Trophoblast cell (in vitro differentiated cells and primary cell): ENCODE measurements at regions not wholly inside any gene's neighbourhood (a gene's known extent, or its start where the extent isn't known, plus 50 kb on each side); places are given as distances from the start of the nearest gene placed in this dataset.

Experiments
- DNase-seq, 2 donors: peaks; one replicate each; pipeline ENCODE4 v3.0.0-alpha.2; 2016
- H2AFZ ChIP-seq: 2 replicates; pipeline ENCODE4 v1.6.1; 2013; ENCODE audit warnings: low read length, moderate library complexity, mild to moderate bottlenecking; ENCODE audit not compliant: insufficient read depth, poor library complexity
- H2AK5ac ChIP-seq: 2 replicates; pipeline ENCODE4 v1.6.1; 2013; ENCODE audit warnings: mild to moderate bottlenecking, low read length
- H2BK120ac ChIP-seq: 2 replicates; pipeline ENCODE4 v1.6.1; 2013; ENCODE audit warnings: low read length, mild to moderate bottlenecking, moderate library complexity; ENCODE audit not compliant: insufficient read depth, poor library complexity
- H2BK12ac ChIP-seq: 2 replicates; pipeline ENCODE4 v1.6.1; 2013; ENCODE audit warnings: mild to moderate bottlenecking, low read length, moderate library complexity
- H2BK5ac ChIP-seq: 2 replicates; pipeline ENCODE4 v1.6.1; 2013; ENCODE audit warnings: low read length, low read depth, moderate library complexity, mild to moderate bottlenecking; ENCODE audit not compliant: poor library complexity
- H3K14ac ChIP-seq: 2 replicates; pipeline ENCODE4 v1.6.1; 2013; ENCODE audit warnings: mild to moderate bottlenecking, low read length
- H3K18ac ChIP-seq: 2 replicates; pipeline ENCODE4 v1.6.1; 2013; ENCODE audit warnings: mild to moderate bottlenecking, low read length
- H3K23ac ChIP-seq: 2 replicates; pipeline ENCODE4 v1.6.1; 2013; ENCODE audit warnings: low read length
- H3K27ac ChIP-seq: 2 replicates; pipeline ENCODE4 v1.5.1; 2013; ENCODE audit warnings: low read depth, mild to moderate bottlenecking, inconsistent platforms, low read length, moderate library complexity
- H3K27me3 ChIP-seq: 2 replicates; pipeline ENCODE4 v1.6.1; 2013; ENCODE audit warnings: inconsistent platforms, mild to moderate bottlenecking, low read length, moderate library complexity; ENCODE audit not compliant: insufficient read depth
- H3K36me3 ChIP-seq, 2 experiments: 1 replicate in 1 of 2; 2 replicates in 1 of 2; pipeline ENCODE4 v1.6.1; 2013; ENCODE audit warnings: low read length in 2 of 2, mild to moderate bottlenecking in 2 of 2, moderate library complexity in 1 of 2; ENCODE audit not compliant: insufficient read depth in 2 of 2, control insufficient read depth in 1 of 2
- H3K4ac ChIP-seq: 2 replicates; pipeline ENCODE4 v1.6.1; 2013; ENCODE audit warnings: low read depth, mild to moderate bottlenecking, low read length, moderate library complexity
- H3K4me1 ChIP-seq, 2 experiments: 1 replicate in 1 of 2; 2 replicates in 1 of 2; pipeline ENCODE4 v1.6.1; 2013; ENCODE audit warnings: low read length in 2 of 2, mild to moderate bottlenecking in 2 of 2, moderate library complexity in 1 of 2; ENCODE audit not compliant: insufficient read depth in 2 of 2, control insufficient read depth in 1 of 2
- H3K4me2 ChIP-seq: 2 replicates; pipeline ENCODE4 v1.6.1; 2013; ENCODE audit warnings: inconsistent platforms, mild to moderate bottlenecking, low read length, moderate library complexity
- H3K4me3 ChIP-seq: 2 replicates; pipeline ENCODE4 v1.5.1; 2013; ENCODE audit warnings: mild to moderate bottlenecking, low read depth, low read length, inconsistent platforms
- H3K79me1 ChIP-seq: one replicate; pipeline ENCODE4 v1.6.1; 2013; ENCODE audit warnings: low read length
- H3K79me2 ChIP-seq: 2 replicates; pipeline ENCODE4 v1.6.1; 2013; ENCODE audit warnings: low read length, mild to moderate bottlenecking; ENCODE audit not compliant: control insufficient read depth, insufficient read depth, poor library complexity
- H3K9ac ChIP-seq: 2 replicates; pipeline ENCODE4 v1.6.1; 2013; ENCODE audit warnings: mild to moderate bottlenecking, low read length
- H3K9me3 ChIP-seq: 2 replicates; pipeline ENCODE4 v1.6.1; 2013; ENCODE audit warnings: low read depth, mild to moderate bottlenecking, control low read depth, inconsistent platforms, low read length; ENCODE audit not compliant: insufficient read depth
- H4K12ac ChIP-seq: 2 replicates; pipeline ENCODE4 v1.6.1; 2013; ENCODE audit warnings: low read depth, mild to moderate bottlenecking, low read length, moderate library complexity
- H4K8ac ChIP-seq: 2 replicates; pipeline ENCODE4 v1.6.1; 2013; ENCODE audit warnings: low read depth, mild to moderate bottlenecking, low read length, moderate library complexity
- H4K91ac ChIP-seq: one replicate; pipeline ENCODE4 v1.6.1; 2013; ENCODE audit warnings: low read depth, mild to moderate bottlenecking, low read length, moderate library complexity
- WGBS: extraction: QIAGEN DNeasy Blood & Tissue Kit; methylation state at CpG from one replicate; pipeline ENCODE4 v1.1.7; 2013; ENCODE audit warnings: missing lambda C conversion rate; ENCODE audit not compliant: insufficient read length, insufficient coverage; ENCODE audit errors: extremely low coverage; 5-methylcytosine and 5-hydroxymethylcytosine counted together

- Histone ChIP-seq H4K91ac (no peak overlapping the region), H3K4ac (no peak overlapping the region), H3K18ac (no peak overlapping the region), H3K14ac (no peak overlapping the region), H3K36me3 (no peaks in the 10 kb centered on the region), H3K4me3 (no peak overlapping the region), H3K27me3 (no peaks in the 10 kb centered on the region), H3K27ac (no peak overlapping the region), H3K79me1 (no peaks in the 10 kb centered on the region), H3K9me3 (no peaks in the 10 kb centered on the region), H2BK12ac (no peak overlapping the region), H3K4me2 (no peak overlapping the region), H2AFZ (no peak overlapping the region), H2BK120ac (no peak overlapping the region), H2BK5ac (no peak overlapping the region), H4K12ac (no peak overlapping the region), H3K23ac (no peak overlapping the region), H2AK5ac (no peak overlapping the region), H4K8ac (no peak overlapping the region), H3K9ac (no peak overlapping the region), H3K79me2 (no peaks in the 10 kb centered on the region), H3K4me1 (no peaks in the 10 kb centered on the region)
- DNase-seq = no peak
These were observed 74.9 kb downstream of the FASLG start for GRCh38 chr1:172733815-172734214.

- no peak overlapping the region for H4K91ac ChIP-seq
- no peak overlapping the region for H3K14ac ChIP-seq
- H4K8ac ChIP-seq = no peak overlapping the region
- H3K18ac ChIP-seq = no peak overlapping the region
- H3K23ac ChIP-seq = no peak overlapping the region
- H2AK5ac ChIP-seq = no peak overlapping the region
- no CpG with 5 or more reads among the region's 2 CpGs for WGBS
- no peak overlapping the region for H3K4me2 ChIP-seq
- no peaks in the 10 kb centered on the region for H3K9me3 ChIP-seq
- H3K79me1 ChIP-seq = no peaks in the 10 kb centered on the region
- H3K27me3 ChIP-seq = no peaks in the 10 kb centered on the region
- H3K9ac ChIP-seq = no peak overlapping the region
- no peak overlapping the region for H4K12ac ChIP-seq
- DNase-seq = no peak
- no peak overlapping the region for H3K4me3 ChIP-seq
- no peaks in the 10 kb centered on the region for H3K36me3 ChIP-seq
- H3K4me1 ChIP-seq = no peaks in the 10 kb centered on the region
- no peak overlapping the region for H2BK12ac ChIP-seq
- no peak overlapping the region for H3K4ac ChIP-seq
- no peak overlapping the region for H2BK5ac ChIP-seq
- H2BK120ac ChIP-seq = no peak overlapping the region
- H2AFZ ChIP-seq = no peak overlapping the region
- no peaks in the 10 kb centered on the region for H3K79me2 ChIP-seq
- no peak overlapping the region for H3K27ac ChIP-seq
These were observed 79.5 kb downstream of the FASLG start for GRCh38 chr1:172738389-172738788.

GRCh38 chr1:172742599-172743500, 83.9 kb downstream of the FASLG start:
- Histone ChIP-seq H3K27me3 (no peaks in the 10 kb centered on the region), H3K79me1 (no peaks in the 10 kb centered on the region), H3K36me3 (no peaks in the 10 kb centered on the region), H3K9me3 (no peaks in the 10 kb centered on the region), H4K91ac (no peak overlapping the region), H3K79me2 (no peaks in the 10 kb centered on the region), H3K14ac (no peak overlapping the region), H3K27ac (no peak overlapping the region), H2BK120ac (no peak overlapping the region), H2AFZ (no peak overlapping the region), H4K8ac (no peak overlapping the region), H3K4me2 (no peak overlapping the region), H2BK12ac (no peak overlapping the region), H3K18ac (no peak overlapping the region), H3K9ac (no peak overlapping the region), H4K12ac (no peak overlapping the region), H3K4me3 (no peak overlapping the region), H3K23ac (no peak overlapping the region), H3K4ac (no peak overlapping the region), H2AK5ac (no peak overlapping the region), H3K4me1 (no peaks in the 10 kb centered on the region), H2BK5ac (no peak overlapping the region)
- DNase-seq = peak in 1 of 2 donors; percentile 69
- WGBS = 100% methylated on average over 1 of the region's 8 CpGs

- no peak overlapping the region for H3K23ac ChIP-seq
- no peak overlapping the region for H3K9ac ChIP-seq
- H2BK120ac ChIP-seq = no peak overlapping the region
- H2BK12ac ChIP-seq = no peak overlapping the region
- WGBS = no CpG with 5 or more reads among the region's 2 CpGs
- no peaks in the 10 kb centered on the region for H3K27me3 ChIP-seq
- H2AK5ac ChIP-seq = no peak overlapping the region
- H4K12ac ChIP-seq = no peak overlapping the region
- H3K4ac ChIP-seq = no peak overlapping the region
- no peak overlapping the region for H3K14ac ChIP-seq
- H3K36me3 ChIP-seq = no peaks in the 10 kb centered on the region
- no peak overlapping the region for H2BK5ac ChIP-seq
- no peak overlapping the region for H3K27ac ChIP-seq
- no peak overlapping the region for H3K4me3 ChIP-seq
- H3K4me2 ChIP-seq = no peak overlapping the region
- no peaks in the 10 kb centered on the region for H3K79me2 ChIP-seq
- H3K18ac ChIP-seq = no peak overlapping the region
- H2AFZ ChIP-seq = no peak overlapping the region
- DNase-seq = peak; percentile 24 to 81
- H3K9me3 ChIP-seq = peaks cover 3% of the 10 kb centered on the region
- H3K79me1 ChIP-seq = no peaks in the 10 kb centered on the region
- no peak overlapping the region for H4K8ac ChIP-seq
- no peak overlapping the region for H4K91ac ChIP-seq
- no peaks in the 10 kb centered on the region for H3K4me1 ChIP-seq
These were observed 86.1 kb downstream of the FASLG start for GRCh38 chr1:172745014-172745413.
